HG02623 (cell line): ENCODE measurements at regions not wholly inside any gene's neighbourhood (a gene's known extent, or its start where the extent isn't known, plus 50 kb on each side); places are given as distances from the start of the nearest gene placed in this dataset.
"Not testable (repeated sequence)": the region's sequence is repeated elsewhere in the genome, so short reads cannot be mapped to it uniquely, and the experiment has no call there.

Experiments
- ATAC-seq: cut with Tn5 transposase; IDR thresholded peaks from one replicate; pipeline ENCODE4 v1.9.1; 2021; ENCODE audit warnings: moderate library complexity; ENCODE audit not compliant: unreplicated experiment

- ATAC-seq: no peak
These were observed 204.2 kb downstream of the FGF9 start for GRCh38 chr13:21875116-21875515.

GRCh38 chr13:21879263-21879914, 208.5 kb downstream of the FGF9 start:
- no peak for ATAC-seq

GRCh38 chr13:21882766-21883165, 211.9 kb downstream of the FGF9 start:
- no peak for ATAC-seq

- ATAC-seq: no peak
These were observed 212.8 kb downstream of the FGF9 start for GRCh38 chr13:21883713-21884112.

GRCh38 chr13:21884299-21884909, 213.5 kb downstream of the FGF9 start:
- no peak for ATAC-seq

- no peak for ATAC-seq
These were observed 214.2 kb downstream of the FGF9 start for GRCh38 chr13:21884965-21885567.

GRCh38 chr13:21885714-21886224, 214.9 kb downstream of the FGF9 start:
- no peak for ATAC-seq

- ATAC-seq: no peak
These were observed 218.8 kb downstream of the FGF9 start for GRCh38 chr13:21889651-21890050.

- not testable (repeated sequence) for ATAC-seq
These were observed 219.3 kb downstream of the FGF9 start for GRCh38 chr13:21890220-21890619.

- no peak for ATAC-seq
These were observed 223.2 kb downstream of the FGF9 start for GRCh38 chr13:21894091-21894490.

GRCh38 chr13:21894703-21895699, 224.1 kb downstream of the FGF9 start:
- no peak for ATAC-seq

- ATAC-seq: no peak
These were observed 224.9 kb downstream of the FGF9 start for GRCh38 chr13:21895779-21896178.

GRCh38 chr13:21897161-21897560, 226.3 kb downstream of the FGF9 start:
- ATAC-seq: no peak

- ATAC-seq: no peak
These were observed 227.6 kb downstream of the FGF9 start for GRCh38 chr13:21898459-21898858.

GRCh38 chr13:21898945-21899344, 228.1 kb downstream of the FGF9 start:
- no peak for ATAC-seq

- no peak for ATAC-seq
These were observed 230.5 kb downstream of the FGF9 start for GRCh38 chr13:21901336-21901735.

- ATAC-seq: no peak
These were observed 231.2 kb downstream of the FGF9 start for GRCh38 chr13:21901811-21902708.

GRCh38 chr13:21902709-21903098, 231.8 kb downstream of the FGF9 start:
- ATAC-seq: no peak

- no peak for ATAC-seq
These were observed 234.6 kb downstream of the FGF9 start for GRCh38 chr13:21905486-21905885.

GRCh38 chr13:21909331-21909730, 238.5 kb downstream of the FGF9 start:
- no peak for ATAC-seq
